ENCODE measurements at regions not wholly inside any gene's neighbourhood (a gene's known extent, or its start where the extent isn't known, plus 50 kb on each side); places are given as distances from the start of the nearest gene placed in this dataset.
A peak's percentile ranks its signal among the peaks of the same experiment; 100 is the strongest.
"Not testable (repeated sequence)": the region's sequence is repeated elsewhere in the genome, so short reads cannot be mapped to it uniquely, and the experiment has no call there.

GRCh38 chr2:181737302-181737701 is 57.0 kb upstream of the NEUROD1 start:
- not testable (repeated sequence) for DNase-seq (ENCODE audit: low spot score)

GRCh38 chr2:181738074-181738473 is 57.8 kb upstream of the NEUROD1 start:
- DNase-seq (ENCODE audit: low spot score): no peak

GRCh38 chr2:181738563-181738962 is 58.2 kb upstream of the NEUROD1 start:
- DNase-seq (ENCODE audit: low spot score): no peak

- DNase-seq (ENCODE audit: low spot score): no peak
Measured at GRCh38 chr2:181741756-181742155, 61.4 kb upstream of the NEUROD1 start.

- DNase-seq (ENCODE audit: low spot score): no peak
Measured at GRCh38 chr2:181742361-181742760, 62.0 kb upstream of the NEUROD1 start.

- peak; percentile 83 for DNase-seq (ENCODE audit: low spot score)
Measured at GRCh38 chr2:181742922-181743722, 62.8 kb upstream of the NEUROD1 start.

GRCh38 chr2:181743723-181744031 is 63.4 kb upstream of the NEUROD1 start:
- no peak for DNase-seq (ENCODE audit: low spot score)

- no peak for DNase-seq (ENCODE audit: low spot score)
Measured at GRCh38 chr2:181745796-181746540, 65.7 kb upstream of the NEUROD1 start.

- no peak for DNase-seq (ENCODE audit: low spot score)
Measured at GRCh38 chr2:181746844-181747243, 66.5 kb upstream of the NEUROD1 start.

GRCh38 chr2:181750305-181750704 is 70.0 kb upstream of the NEUROD1 start:
- DNase-seq (ENCODE audit: low spot score): no peak

GRCh38 chr2:181751266-181752030 is 71.1 kb upstream of the NEUROD1 start:
- DNase-seq (ENCODE audit: low spot score): no peak

GRCh38 chr2:181752301-181752700 is 72.0 kb upstream of the NEUROD1 start:
- DNase-seq (ENCODE audit: low spot score): no peak

- no peak for DNase-seq (ENCODE audit: low spot score)
Measured at GRCh38 chr2:181753686-181754085, 73.4 kb upstream of the NEUROD1 start.

GRCh38 chr2:181754105-181754504 is 73.8 kb upstream of the NEUROD1 start:
- DNase-seq (ENCODE audit: low spot score): no peak

- DNase-seq (ENCODE audit: low spot score): no peak
Measured at GRCh38 chr2:181755181-181755580, 74.9 kb upstream of the NEUROD1 start.

- DNase-seq (ENCODE audit: low spot score): peak; percentile 65
Measured at GRCh38 chr2:181760521-181760920, 80.2 kb upstream of the NEUROD1 start.

- no peak for DNase-seq (ENCODE audit: low spot score)
Measured at GRCh38 chr2:181761175-181761574, 80.9 kb upstream of the NEUROD1 start.

- no peak for DNase-seq (ENCODE audit: low spot score)
Measured at GRCh38 chr2:181762000-181762399, 81.7 kb upstream of the NEUROD1 start.

GRCh38 chr2:181762848-181763247 is 82.5 kb upstream of the NEUROD1 start:
- no peak for DNase-seq (ENCODE audit: low spot score)

- no peak for DNase-seq (ENCODE audit: low spot score)
Measured at GRCh38 chr2:181763423-181763822, 83.1 kb upstream of the NEUROD1 start.

GRCh38 chr2:181764095-181764963 is 84.0 kb upstream of the NEUROD1 start:
- DNase-seq (ENCODE audit: low spot score): no peak

GRCh38 chr2:181766129-181766528 is 85.8 kb upstream of the NEUROD1 start:
- no peak for DNase-seq (ENCODE audit: low spot score)
